ENCODE measurements at regions not wholly inside any gene's neighbourhood (a gene's known extent, or its start where the extent isn't known, plus 50 kb on each side); places are given as distances from the start of the nearest gene placed in this dataset.

DNA sequence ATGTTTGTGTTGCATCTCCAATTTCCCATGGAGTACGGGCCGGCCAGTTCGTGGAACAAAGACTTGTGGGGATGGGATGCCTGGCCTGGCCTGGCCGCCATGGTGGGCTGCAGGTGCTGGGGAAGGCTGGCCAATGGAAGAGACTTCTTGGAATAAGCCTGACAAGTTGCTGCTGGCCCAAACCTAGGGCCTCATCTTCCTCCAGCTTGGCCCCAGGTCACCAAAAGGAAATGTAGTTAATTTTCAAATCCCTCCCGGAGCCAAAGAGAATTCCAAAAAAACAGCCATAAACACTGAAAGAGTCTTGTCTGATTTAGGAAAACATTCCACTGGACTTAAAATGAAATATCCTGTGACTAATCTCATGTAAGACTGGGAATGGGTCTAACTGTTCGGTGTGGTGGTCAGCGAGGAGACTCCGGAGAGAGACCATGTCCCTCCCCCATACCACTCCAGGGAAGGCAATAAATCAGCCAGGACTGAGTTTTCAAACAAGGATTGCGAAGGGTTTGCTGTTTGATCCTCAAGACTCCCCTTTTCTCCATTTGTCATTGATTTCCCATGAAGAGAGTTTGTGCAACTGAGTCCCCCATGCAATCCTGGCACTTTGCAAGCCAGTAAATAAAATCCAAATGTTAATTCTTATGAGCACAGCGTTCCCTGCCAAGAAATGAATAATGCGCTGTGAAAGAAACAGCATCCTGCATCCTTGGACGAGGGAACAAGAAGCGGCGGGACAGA is 128.7 kb upstream of the HABP2 start:
- no peak for DNase-seq

DNA sequence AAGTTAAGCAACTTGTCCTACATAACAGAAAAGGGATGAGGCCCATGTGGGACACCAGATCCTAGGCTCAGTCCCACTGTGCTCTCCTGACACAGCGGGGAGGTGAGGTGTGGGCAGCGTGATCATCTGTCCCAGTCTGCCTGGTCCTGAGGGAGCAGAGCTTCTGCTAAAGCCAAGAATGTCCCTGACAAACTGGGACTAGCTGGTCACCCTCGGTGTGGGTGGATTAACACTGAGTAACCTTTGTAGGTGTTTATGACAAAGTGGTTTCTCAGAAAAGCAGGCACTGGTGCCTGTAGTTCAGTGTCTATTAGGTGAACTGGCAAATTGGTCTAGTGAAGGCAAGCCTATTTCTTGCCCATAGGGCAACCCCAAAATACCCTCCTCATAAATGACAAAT is 127.8 kb upstream of the HABP2 start:
- DNase-seq, result no peak

DNA sequence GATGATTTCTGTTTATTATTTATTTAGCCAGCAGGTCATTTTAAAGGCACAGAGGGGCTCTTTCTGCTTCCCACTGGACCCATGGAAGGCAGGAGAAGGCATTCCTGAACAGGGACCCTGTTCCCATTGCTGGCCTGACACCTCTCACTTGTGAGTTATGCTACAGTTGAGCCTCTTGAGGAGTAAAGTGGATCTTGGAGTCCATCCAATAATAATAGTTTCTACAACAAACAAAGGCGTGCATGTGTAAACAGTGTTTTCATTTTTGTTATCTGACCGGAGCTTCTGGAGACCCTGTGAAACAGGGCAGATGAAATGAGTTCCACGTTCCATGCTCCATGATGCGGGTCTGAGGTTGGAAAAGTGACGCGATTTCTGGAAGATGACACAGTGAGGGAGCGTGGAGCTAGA is 127.3 kb upstream of the HABP2 start:
- no peak for DNase-seq

DNA sequence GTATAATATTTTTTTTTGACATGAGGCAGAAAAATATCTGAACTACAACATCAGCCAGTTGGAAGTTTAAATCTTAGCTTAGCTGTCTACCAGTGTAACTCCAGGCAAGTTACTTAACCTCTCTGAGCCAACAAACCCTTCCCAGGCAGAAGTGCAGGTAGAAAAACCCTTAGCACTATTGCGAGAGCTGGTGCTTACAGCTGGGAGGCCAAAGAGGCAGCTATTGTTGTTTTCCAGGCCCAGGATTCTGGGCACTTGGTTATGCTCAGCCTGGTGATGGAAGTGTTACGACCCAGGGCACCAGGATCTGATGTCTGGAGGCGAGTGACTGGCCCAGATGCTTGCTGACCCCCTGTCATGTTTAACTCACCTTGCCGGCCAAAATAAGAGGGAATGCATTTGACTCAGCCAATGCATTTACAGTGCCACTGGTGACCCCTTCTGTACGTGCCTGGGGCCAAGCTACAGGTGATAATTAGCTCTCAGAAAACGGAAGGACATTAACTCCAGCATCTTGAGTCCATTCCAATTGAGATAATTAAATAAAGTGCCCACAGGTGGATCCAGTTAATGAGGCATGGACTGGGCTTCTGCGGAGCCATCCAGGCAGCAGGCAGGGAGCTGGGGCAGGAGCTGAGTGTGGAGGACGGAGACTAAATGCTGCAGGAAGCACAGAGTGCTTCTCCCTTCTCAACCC is 126.5 kb upstream of the HABP2 start:
- no peak for DNase-seq

DNA sequence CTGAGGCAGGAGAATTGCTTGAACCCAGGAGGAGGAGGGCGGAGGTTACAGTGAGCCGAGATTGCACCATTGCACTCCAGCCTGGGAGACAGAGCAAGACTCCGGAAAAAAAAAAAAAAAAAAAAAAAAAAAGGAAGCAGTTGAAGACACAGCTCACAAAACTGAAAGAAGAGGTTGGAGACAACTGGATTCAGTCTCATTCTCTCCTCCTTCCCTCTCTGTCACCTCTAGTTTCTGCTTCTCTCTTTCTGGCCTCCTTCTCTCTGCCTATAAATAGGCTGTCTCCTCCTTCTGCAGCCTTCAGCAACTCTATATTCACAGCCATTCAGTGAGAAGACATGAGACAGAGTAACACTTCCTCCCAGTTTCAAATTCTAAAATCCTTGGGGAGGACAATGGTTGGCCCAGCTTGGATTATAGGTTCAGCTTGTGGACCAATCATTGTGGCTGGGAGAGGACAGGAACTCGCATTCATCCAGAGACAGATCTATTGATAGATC is 125.6 kb upstream of the HABP2 start:
- DNase-seq, result no peak

DNA sequence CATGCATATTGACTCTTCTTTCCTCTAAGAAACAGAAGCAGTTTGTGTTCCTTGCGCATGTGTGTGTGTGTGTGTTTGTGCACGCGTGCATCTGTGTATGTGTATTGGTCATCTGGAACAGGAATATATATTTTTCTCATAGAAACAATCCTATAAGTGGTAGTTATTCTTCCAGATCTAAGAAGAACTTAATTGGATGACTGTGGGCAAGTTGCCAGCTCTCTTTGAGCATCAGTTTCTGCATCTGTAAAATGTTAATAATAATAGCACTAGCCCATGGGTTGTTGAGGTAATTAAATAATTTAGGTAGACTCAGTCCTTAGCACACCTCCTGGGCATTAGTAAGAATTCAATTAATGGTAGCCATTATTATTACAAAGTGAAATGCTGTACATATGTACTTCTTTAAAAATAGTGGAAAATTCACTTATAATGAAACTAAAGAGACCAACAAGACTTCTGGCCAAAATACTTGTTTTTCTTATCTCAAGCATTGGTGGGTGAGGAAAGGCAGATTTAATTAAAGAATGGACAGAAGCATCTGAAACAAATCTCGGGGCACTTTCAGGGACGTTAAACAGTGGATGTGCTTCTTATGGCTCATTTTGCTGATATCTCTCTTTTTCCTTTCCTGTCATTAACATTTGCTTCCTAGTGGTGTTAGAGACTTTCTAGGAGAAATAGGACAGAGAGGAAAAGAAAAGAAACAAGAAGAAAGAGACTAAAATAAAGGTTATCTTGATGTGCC is 124.9 kb upstream of the HABP2 start:
- no peak for DNase-seq

DNA sequence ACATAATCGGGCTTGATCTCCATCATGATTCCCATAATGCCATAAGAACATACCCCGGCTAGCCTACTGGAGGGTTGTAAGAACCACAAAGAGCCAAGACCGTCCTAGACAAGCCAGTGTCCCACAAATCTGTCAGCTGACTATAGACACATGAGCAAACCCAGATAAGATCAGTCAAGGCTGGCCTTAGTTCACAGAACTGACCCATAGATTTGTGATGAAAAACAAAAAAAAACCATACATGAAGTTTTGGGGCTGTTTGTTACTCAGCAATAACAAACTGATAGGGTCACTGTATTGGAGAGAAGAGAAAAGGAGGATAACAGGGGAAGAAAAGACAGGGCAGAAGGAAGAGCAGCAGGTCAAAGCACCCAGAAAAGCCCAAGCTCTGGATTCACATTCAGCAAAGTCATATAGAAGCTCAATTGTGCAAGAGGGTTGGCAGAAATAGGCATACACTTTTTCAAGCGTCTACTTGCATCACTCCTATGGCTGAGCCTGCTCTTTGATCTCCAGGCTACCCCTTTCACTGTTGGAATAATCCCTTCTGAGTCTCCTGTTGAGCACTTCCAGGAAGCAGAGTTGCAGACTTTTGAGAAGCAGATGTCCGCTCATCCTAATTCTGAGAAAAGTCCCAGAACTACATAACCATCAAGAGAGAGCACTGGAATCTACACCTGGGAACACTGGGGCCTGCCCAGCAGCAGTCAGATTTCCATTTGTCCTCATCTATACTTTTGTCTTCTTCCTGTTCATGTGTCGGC is 122.0 kb upstream of the HABP2 start:
- DNase-seq, result no peak

DNA sequence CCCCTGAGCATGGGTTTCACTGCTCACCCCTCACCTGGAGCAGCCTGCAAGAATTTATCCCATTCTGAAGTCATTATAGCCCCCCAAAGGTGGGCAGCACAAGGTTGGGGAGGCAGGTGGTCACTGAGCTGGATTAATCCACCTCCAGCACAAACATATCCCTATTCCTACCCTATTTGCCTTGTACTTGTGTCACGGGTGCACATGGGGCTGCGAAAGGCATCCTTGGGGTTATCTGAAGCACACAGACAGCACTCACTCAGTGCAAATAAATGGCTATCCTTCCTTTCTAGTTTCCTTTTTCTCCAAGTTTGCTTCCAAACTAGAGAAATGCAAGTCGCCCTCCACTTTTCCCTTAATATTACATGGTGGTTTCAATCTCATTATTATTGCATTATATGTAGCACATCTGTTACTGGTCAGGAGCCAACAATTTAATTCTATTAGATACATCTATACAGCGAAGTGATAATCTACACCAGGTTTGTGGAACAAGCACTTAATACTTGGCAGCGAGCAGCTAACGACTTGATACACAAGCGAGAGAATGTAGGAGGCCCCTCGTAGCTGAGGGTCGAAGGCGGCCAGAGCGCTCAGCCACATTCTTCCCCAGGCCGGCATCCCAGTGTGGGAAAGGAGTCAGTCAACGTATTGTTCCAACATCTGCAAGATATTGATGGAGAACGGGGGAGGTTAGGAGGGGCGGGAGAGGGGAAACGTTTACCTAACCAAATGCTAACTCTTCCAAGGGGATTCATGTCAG is 121.3 kb upstream of the HABP2 start:
- no peak for DNase-seq

DNA sequence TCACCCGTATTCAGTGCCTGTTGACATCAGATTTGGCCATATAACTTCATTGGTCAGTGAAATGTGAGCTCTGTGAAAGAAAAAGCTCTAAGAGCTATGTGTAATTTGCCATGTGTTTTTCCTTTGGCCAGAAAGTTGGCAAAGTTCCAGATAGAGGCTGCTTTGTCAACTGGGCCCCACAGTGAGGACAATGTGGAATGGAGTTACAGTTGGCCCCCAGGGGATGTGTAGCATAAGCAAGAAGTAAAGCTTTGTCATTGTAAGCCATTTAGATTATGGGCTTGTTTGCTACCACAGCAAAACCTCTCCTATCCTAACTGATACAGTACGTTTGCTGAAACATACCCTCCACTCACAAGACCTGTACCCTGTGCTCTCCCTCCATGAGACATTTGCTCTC is 119.1 kb upstream of the HABP2 start:
- DNase-seq, result no peak

DNA sequence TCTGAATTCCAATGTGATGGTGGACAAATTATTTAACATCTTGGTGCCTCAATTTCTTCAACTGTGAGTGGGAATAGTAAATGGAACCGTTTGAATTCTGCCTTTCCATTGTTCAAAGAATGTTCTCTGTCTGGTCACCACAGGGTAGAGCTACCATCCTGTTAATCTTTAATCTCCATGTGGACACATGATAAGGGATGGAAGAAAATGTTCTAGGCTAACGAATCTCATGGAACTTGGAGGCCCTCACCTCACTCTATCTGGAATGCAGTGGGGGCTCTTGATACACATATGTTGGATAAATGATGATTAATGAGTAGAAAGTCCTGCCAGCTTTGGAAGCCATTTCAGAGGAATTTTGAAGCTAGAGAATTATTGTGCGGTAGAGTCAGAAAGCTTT is 118.5 kb upstream of the HABP2 start:
- no peak for DNase-seq

DNA sequence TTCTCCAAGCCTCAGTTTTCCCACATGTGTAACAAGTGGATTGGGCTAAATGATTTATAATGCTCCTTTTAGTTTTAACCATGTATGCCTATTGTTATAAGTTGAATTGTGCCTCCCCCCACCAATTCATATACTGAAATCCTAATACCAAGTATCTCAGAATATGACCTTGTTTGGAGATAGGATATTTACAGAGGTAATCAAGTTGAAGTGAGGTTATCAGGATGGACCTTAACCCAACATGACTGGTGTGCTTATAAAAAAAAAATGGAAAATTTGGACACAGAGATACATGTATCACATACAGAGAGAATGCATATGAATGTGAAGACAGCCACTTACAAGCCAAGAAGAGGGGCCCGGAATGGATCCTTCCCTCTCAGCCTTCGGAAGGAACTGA is 117.9 kb upstream of the HABP2 start:
- DNase-seq, result no peak

DNA sequence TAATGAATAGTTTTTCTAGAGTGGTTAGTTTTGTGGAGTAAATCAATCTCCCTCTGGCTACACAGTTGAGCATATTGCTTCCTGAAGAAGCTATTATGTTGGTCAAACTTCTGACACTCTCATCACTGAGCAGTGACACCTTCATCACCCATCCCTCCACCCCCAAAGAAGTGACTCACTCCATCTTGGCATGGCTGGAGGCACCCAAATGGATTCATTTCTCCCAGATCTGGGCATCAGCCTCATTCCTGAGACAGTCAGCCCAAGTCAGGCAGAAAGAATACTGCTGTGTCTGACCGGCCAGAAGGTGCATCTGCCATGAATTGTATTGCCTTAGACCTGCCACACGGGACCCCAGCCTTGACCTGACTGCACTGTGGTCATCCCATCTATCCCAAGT is 117.0 kb upstream of the HABP2 start:
- DNase-seq, result no peak

DNA sequence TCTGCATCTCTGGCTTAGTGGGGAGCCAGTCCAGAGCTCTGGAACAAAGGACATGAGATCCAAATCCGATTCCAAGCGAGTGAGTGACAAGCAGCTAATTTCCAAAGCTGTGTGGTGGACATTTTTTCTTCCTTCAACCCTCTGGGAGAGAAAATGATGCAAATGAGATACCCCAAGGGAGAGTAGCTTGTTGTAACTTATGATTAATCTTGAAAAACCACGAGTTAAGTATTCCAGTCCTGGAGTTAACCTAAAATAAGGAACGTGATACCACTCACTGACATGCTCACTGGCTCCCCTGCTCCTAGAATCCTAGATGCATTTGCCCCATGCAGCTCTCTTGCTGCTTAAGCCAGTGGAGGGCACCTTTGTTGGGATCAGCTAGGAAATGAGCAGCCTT is 116.0 kb upstream of the HABP2 start:
- no peak for DNase-seq

DNA sequence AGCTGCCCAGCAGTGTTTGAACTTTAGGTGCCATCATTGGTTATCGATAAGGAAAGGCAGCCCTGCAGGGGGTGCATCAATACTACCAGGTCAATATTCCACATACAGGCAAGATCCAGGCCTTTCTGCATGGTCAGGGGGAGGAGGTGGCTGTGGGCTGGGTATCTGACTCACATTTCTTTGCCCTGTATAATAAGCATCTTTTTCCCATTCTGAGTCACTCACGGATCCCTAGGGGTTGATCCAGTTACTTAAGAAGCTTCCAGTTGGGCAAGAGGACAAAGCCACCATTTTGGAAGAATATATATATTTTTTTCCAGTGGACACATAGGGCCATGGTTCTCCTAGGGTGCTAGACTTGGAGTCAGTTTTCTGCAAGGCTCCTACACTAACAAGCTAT is 114.2 kb upstream of the HABP2 start:
- DNase-seq, result no peak

DNA sequence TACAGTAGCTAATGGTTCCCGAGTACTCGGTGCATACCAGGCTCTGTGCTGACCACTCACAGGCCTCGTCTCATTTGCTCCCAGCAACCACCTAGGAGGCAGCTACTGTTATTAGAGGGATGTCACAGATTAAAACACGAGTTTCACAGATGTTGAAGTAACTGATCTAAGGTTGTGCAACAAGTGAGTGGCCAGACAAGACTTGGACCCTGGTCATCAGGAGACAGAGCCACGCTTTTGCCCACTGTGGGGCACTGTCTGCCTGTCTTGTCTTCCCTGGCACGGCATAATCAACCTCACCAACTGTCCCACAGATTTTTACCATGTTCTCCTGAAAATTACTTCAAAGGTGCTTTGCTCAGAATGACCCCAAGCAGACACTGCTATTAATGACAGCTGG is 111.6 kb upstream of the HABP2 start:
- DNase-seq, result no peak

DNA sequence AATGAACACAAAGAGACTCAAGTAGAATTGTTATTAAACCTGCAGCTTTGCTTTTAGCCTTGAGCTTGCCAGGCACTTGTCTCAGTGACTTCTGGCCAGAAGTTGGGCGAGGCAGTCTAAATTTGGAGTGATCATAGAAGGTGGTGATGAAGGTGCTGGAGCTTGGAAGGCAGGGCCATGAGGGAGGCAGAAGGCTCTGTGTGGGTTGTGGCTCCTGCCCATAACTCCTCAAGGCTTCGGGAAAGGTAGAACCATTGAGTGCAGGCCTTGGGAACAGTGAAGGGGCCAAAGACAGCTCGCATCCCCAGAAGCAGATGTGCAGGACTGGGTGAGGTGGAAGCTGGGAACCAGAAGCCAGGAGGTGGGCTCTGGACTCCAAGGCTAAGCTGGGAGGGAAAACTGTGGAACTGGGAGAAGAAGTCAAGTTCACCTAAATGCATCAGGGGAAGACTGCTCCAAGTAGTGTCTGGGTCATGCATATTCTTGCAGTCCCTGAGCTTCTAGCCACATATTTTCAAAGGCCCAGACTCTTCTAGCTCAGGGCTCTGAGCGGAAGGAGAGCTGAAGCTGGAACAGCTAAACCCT is 111.1 kb upstream of the HABP2 start:
- DNase-seq, result no peak

DNA sequence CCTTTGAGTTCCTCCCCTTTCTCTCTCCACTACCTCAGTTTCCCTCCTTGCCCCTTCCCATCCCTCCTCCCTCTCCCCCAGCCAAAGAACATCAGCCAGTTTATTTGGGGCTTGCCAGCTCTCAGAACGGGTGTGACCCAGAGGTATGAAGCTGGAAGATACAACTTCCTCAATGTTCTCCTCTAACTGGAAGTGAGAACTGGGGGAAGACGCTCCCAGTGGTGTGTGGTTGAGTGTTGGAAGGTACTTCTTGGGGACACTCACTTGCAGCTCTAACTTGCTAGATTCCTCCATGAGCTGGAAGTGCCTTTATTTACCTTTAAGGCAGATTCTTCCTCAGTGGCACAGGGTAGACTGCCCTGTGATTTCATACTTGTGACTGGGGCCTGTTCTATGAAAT is 110.5 kb upstream of the HABP2 start:
- no peak for DNase-seq

DNA sequence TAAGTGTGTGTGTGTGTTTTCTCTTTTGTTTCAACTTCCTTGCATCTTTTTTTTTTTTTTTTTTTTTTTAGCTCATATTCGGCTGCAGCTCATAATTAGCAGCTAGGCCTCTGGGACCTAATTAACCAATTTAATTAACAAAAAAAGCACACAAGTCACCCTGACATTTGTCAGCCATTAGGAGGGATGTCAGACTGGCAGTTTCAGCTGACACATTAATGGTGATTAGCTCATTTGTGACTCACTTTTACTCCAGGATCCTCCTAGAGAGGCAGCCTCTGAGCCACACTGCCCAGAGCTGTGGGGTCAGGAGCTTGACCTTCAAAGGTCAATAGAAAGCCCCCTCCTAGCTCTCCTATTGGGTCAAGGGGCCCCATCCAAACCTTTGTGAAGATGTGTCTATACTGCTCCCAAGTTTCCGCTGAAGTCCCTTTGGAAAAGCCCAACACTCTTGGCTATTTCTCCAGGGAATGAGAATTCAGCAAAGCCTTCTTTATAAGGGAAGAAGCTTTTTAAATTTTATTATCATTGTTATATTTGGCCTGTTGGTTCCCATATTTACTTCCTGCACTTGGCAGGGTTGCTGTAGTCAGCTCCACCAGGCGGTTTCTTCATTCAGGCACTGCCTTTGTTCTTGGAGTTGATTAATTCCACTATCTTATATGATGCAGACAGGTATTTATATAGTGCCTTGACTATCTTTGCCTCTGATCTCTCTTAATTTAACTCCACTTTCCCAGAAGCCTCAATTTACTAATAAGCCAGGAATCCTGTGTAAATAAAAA is 109.5 kb upstream of the HABP2 start:
- DNase-seq, result no peak

DNA sequence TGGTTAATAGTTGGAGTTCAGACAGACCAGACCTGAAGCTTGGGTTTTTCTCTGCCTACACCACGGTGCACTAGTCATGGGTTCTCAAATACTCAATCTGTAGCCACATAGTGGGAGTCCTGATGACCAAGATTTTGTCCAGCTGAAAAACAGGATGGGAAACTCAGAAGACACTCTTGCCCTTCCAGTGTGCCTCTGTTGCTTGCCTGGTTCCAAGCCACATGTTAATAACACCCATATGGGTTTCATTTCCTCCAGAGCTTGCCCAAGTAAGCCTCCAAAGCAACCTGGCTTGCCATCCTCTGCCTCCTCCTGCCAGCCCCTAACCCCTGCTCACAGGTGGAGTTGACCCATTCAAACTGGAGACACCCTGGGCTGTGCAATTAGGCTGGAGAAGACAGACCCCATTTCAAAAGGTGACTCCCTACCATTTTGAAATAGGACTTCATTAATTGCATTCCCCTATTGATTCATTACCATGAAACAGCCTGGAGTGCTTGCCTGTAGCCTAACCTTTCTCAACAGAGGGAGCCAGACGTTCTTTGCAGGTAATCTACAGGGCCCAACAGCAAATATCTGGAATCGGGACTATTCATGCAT is 108.0 kb upstream of the HABP2 start:
- DNase-seq, result no peak

DNA sequence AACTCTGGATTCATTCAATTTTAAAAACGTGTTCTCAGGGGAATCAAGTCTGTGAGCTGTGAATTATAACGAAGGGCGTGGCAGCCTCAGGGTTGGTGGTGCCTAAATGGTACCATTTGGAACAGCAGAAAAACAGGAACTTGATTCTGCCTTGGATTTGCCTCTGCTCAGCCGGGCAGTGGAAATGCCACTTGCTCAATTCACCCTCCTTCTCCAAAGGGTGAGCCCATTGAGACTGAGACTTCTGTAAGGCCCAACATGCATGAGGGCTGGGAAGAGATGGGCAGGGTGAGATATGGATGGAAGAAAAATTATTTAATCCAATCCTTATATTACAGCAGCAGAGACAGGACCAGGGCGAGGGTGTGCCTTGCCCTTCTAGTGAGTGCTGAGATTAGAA is 107.1 kb upstream of the HABP2 start:
- no peak for DNase-seq

DNA sequence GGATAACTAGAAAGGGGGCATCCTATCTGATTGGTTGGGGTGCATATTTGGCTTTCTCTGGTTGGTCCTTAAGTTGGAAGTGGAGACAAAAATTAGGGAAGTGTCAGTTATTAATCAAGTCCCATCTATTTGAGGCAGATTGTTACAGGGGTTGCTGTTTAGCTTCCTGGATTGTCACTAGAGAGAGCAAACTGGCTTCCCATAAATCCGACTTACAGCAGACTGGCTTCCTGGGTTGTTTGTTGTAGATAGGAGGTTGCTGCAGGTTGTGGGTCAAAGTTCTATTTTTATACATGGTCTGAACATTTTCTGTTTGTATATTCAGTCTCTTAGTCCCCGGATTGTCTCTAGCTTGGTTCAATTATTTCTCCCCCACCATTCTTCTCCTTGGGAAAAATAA is 106.1 kb upstream of the HABP2 start:
- DNase-seq, result no peak
